HG03460 (cell line): ENCODE measurements at regions not wholly inside any gene's neighbourhood (a gene's known extent, or its start where the extent isn't known, plus 50 kb on each side); places are given as distances from the start of the nearest gene placed in this dataset.

Source experiments
- ATAC-seq: cut with Tn5 transposase; IDR thresholded peaks from one replicate; pipeline ENCODE4 v1.9.1; 2021; ENCODE audit not compliant: unreplicated experiment

DNA sequence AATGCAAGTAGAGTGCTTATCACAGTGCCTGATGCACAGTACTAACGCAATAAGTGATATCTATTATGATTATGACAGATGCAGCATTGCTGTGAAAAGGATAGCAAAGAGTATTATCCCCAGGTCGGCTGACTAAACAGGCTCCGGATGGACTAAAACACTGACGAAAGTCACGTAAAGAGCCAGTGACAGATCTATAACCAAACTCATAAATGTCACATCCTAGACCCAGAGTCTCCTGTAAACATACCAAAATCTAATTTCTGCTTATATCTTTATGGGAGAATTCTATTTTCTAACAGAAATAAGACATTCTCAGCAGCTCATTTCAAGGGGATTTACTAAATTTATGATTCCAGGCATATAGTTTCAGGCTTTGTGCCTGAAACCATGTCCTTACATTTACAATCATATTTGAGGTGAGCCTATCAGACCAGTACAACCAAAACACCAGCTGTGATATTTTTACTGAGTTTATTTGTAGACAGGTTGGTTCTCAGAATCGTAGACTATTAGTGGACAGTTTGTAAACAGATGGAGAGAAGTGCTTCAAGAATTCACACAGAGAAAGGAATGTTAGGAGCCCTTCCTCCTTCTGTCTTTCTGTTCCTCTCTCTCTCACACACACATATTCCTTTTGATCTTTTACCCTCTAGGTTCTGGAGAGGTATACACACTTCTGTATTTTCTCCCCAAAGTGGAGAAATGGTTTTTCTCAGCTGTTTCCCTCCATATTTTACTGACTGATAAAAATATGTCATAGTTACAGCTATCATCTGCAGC, 52.4 kb upstream of the WDR26 start:
- no peak for ATAC-seq

DNA sequence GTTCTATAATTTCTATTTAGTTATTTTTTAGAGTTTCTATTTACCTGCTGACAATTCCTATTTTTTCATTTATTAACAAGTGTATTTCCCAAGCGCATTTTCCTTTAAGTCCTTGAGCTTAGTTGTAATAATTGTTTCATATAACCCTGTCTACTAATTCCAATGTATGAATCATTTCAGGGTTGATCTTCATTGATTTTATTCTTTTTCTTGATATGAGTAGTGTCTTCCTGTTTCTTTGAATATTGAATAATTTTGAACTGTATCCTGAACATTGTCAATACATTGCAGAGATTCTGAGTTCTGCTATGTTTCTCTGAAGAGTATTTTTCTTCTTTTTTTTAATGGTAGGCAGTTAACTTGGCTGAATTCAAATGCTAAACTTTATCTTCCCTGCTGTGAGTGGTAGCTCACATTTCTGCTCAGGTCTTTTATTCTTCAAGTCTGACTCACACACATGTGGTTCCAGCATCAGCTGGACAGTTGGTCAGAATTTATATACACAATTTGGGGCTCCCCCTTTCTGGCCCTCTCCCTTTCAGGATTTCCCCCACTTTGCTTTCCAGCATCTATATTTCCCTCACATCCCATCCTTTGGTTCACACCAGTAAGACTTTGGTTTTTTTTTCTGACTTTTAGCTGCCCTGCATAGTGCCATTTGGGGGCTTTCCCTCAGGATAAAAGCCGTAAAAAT, 54.4 kb upstream of the WDR26 start:
- ATAC-seq: peak; percentile 61

DNA sequence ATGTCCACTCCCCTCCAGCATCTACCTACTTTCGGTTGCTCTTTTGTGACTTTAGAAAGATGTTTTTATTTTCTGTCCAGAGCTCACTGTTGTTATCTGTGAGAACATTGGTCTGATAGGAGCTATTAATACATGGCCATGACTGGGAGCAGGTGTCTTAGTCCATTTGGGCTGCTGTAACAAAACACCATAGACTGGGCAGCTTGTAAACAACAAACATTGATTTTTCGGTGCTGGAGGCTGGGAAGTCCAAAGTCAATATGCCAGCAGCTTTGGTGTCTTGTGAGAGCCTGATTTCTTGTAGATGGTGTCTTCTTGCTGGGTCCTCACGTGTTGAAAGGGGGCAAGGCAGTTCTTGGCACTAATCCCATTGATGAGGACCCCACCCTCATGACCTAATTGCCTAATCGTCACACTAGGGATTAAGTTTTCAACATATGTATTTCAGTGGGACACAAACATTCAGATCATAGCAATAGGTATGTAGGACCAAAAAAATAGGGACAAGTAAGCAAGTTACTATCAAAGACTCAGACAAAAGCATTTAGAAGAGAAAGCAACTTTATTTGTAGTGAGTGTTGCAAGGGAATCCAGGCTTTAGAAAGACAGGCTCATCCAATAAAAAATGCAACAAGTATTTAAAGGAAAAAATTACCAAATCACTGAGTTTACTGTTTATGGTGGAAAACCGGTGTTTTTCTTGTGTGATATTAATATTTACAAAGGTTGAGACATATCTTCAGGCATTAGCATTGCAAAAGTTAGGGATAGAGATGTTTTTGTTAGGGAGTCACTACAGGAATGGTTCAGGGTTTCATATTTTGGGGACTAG, 55.2 kb upstream of the WDR26 start:
- peak; percentile 21 for ATAC-seq

DNA sequence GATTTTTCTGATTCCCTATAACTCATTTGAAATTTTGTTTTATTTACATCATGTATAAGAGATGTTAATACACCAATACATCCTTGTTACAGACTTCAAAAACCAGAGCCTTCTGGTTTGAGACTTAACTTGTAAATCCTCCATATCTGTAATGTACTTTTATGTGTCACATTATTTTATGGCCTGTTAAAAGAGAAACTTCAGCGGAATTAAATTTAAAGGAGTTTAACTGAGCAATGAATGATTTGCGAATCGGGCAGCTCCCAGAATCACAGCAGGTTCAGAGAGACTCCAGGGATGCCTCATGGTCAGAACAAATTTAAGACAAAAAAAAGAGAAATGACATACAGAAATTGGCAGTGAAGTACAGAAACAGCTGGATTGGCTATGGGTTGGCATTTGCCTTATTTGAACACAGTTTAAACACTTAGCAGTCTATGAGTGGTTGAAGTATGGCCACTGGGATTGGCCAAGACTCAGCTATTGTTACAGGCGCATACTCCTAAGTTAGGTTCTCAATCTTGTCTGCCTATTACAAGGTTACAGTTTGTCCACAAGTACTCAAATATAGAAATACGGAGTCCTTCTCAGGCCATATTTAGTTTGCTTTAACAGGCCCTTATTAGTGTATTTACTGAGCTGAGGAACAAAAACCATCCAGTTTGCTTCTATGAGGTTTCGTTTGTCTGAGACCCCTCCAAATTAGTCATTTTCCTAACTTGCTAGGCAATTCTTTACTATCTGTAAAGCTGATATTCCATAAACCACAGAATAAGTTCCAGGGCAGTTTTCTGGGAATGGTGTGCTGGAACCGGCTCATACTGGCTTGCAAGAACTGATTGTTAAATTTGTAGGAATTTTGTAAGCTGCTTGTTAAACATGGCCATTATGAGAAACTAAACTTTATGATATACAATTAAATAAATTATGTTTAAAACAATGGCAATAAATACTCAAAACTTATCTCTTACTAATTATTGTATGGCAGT, 56.2 kb upstream of the WDR26 start:
- no peak for ATAC-seq

DNA sequence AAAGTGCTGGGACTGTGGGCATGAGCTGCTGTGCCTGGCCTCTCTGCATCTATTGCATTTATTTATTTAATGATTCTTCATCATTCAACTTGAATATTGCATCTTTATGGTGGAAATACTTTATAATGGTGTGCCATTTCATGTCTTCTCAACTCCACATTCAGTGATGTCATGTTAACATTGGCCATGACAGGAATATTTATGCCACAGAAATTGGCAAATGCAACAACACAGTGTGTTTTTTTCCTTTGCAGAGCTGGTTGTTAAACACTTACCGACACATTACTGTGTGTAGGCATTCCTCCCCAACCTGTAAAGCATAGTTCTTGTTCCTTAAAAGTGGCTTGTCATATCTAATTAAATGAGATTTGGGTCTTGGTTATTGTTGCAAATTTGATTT, 57.4 kb upstream of the WDR26 start:
- ATAC-seq: no peak

DNA sequence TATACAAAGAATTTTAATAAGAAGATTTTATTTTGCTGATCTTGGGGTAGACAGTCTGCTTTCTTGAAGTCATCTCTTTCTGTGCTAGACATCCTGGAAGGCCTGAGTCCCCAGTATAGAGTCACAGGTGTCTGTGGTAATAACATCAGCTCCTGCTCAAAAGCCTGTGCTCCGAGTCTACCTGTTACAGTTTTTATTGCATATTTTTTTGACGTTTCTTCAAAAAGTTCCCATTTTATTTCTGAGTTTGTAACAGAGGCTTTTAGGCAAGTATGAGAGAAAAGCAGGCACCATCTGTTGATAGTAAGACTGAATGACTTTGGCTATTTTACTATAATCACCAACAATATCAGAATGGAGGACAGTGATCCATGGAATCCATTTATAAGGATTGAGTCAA, 58.0 kb upstream of the WDR26 start:
- no peak for ATAC-seq

DNA sequence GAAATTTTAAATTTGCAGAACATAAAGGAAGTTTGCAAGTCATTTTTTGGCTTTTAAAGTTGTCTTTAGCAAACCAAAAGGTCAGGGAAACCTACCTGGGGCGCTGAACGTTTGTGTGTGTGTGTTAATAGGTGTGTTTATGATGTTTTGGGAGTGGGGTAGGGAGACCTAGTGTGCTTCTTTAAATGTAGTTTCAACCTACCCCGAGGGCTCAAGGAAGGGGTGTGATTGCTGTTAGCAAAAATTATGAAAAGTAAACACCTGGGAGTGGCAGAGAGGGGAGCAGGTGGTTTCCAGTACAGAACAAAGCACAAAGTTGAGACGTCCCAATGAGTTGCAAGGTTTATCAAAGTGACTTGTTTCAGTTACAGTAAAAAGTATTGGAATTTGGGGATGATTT, 58.7 kb upstream of the WDR26 start:
- ATAC-seq: no peak

DNA sequence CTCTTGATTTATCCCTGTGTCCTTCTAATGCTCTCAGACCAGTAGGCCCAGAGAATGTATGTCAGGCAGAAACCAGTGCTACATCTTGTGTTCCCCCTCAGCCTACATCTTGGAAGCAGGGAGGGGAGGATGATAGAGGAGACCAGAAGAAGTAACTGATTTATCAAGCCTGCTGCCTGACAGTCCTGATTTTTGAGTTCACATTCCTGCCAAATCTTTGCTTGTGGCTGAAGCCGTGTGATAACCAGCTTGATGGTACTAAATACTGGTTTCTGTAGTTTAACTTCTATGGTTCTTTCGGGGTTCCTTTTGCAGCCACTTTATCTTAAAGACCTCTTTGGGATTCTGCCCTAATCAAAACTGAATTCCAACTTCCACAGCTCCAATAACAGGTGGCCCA, 59.7 kb upstream of the WDR26 start:
- ATAC-seq: no peak

DNA sequence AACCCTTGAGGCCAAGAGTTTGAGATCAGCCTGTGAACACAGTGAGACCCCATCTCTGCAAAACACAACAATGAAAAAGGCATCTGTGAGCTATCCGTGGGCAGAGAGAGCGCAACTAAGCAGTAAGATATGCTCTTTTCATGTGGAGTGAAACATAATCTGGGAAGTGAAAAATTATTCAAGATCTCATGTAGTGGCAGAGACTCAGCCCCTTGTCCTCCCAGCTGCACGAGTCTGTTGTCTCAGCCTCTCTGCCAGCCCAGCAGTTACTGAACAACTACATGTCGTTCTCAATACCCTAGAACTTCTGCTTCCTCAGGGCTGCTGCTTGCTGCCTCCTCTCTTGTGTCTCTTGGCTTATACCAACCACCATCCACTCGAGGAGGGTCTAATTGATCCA, 61.3 kb upstream of the WDR26 start:
- ATAC-seq: no peak

DNA sequence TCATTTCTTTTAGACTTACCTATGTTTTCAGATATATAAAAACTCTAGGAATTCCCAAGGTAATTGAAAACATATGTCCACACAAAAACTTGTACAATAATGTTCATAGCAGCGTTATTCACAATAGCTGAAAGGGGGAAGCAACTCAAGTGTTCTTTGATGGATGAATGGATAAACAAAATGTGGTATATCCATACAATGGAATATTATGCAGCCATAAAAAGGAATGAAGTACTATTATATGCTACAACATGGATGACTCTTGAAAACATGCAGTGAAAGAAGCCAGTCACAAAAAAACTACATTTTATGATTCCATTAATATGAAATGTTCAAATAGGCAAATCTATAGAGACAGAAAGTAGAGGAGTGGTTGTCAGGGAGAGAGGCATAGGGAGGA, 62.2 kb upstream of the WDR26 start:
- ATAC-seq: no peak

DNA sequence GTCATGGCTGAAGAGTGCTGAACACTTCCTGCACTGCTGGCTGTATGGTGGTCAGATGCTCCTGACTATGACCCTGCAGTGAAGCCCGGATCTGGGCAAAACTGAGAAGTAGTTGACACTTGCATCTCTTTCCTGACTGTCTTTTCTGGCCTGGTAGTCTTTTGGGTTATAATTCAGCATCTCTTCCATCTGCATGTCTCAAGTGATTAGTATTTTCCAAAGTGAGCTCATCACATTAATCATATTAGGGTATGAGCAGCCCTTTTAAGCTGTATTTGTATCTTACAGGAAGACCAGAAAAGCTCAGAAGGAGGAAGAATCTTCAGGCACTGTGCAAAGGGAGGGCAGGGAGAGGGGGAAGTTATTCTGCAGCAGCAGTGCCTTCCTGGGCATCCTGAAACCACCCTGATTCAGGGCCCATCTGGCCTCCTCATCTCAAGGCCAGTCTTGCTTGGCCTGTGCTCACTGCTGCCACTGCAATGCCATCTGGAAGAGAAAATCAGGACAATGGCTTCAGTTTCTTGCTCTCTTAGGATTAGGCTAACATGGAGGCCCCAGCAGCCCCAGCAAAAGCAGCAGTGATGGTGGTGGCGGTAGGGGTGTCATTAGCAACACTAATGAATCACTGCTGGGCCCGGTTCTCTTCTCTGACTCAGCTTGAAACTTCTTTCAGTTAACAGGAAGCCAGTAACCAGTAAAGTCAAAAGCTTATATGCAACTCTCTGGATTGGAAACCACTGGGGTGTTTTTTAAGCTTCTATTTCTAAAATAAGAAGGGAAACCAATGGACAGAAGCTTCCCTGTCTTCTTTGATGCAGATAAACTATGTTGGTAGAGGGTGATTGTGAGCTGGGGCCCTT, 63.3 kb upstream of the WDR26 start:
- ATAC-seq: peak; percentile 95

DNA sequence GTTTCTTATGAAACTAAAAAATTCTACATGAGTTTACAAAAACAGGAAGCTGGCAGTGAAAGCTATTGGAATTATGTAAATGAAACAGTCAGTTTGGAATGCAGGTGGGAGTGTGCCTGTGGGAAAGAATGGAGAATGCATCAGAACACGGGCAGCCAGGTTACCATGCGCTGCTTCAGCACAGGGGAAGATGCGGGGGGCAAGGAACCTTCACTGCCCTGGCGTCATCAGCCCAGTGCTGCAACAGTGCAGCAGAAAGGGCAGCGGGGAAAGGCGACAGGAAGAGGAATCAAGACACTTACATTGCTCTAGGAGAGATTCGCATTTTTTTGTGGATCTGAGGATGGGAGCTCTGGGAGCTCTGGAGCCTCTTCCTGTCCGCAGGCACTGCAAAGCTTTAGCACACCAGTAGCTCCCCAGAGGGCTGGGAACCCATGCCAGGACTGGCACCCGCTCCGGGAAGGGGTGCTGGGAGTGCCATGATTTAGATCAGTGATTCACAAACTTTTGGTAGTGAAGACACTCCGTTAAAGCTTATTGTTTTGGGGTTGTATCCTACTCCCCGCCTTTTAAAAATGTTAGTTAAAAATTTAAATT, 64.1 kb upstream of the WDR26 start:
- no peak for ATAC-seq

DNA sequence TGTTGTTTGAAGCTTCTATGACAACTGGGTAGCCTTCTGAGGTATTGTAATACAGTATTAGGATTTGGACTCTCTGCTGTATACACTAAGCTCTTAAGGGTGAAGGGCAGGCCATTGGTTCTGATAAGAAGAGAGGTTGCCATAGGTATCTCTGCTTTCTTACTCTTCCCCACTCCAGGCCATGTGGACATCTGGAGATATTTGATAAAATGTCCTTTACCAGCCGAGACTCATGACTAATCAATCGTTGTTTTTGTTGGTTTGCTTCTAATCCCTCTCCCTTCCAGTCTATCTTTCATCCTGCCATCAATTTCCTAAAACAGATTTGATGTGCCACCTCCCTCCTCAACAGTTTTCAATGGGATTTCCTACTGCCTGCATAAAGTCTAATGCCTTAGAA, 64.6 kb upstream of the WDR26 start:
- ATAC-seq: no peak

DNA sequence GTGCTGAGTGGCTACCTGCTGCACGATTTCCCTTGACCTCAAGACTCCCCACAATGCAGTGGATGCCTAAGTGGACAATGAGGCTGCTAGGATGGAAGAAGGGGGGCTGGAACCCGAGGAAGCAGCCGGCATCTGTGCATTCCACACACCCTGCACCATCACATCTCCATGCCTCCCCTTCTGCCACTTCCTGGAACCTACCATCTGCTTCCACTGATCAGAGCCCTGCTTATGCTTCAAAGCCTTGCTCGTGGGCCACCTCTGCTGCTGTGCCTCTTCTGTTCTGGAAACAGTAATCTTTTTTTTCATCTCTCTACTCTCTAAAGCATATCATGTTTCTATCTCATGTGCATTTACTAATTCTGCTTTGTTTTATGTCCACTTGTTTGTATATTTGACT, 66.2 kb upstream of the WDR26 start:
- ATAC-seq: no peak

DNA sequence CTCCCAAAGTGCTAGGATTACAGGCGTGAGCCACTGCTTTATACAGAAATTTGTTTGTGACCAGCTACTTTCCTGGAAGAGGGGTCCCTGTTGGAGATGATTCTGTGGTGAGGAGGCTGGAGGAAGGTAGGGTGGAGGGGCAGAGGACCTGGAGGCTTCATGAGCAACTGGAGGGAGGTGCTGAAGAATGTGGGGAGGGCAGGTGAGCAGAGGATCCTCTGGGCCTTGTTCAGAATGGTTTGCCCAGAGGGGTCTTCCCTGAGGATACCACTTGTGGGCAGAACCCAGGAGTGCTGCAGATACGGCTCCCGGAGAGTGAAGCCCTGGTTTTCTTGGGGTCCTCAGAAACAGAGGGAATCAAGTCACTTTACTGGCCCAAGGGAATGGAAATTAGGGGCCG, 67.2 kb upstream of the WDR26 start:
- ATAC-seq: no peak

DNA sequence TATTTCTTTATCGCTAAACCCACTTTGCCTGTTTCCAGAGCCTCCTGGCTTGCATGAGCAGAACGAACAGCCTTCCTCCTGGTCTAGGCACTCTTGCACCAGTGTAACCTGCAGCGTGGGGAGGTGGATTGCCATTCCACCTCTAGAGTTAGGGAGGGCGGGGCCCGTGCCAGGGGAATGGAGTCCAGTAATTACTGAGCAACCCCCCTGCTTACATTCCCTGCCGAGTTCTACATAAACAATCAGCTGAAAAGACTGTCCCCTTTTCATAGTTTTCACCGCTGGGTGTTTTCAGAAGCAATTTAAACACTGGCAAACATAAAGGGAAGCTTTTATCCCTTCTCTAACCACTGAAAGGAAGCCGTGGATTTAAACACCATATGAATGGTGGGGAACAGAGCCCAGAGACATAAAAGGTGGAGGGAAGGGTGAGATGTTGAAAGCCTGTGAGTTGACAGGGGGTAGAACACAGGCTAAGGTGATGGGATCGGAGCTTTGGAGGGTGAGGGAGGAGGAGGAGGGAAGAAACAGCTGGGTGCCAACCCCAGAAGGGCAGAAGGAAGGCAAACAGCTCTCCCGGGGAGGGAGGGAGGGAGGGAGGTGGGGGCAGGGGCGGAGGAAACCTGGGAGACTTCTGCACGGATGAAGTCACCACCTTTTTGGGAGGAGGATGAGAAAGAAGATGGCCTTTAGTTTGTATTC, 68.0 kb upstream of the WDR26 start:
- ATAC-seq: no peak

DNA sequence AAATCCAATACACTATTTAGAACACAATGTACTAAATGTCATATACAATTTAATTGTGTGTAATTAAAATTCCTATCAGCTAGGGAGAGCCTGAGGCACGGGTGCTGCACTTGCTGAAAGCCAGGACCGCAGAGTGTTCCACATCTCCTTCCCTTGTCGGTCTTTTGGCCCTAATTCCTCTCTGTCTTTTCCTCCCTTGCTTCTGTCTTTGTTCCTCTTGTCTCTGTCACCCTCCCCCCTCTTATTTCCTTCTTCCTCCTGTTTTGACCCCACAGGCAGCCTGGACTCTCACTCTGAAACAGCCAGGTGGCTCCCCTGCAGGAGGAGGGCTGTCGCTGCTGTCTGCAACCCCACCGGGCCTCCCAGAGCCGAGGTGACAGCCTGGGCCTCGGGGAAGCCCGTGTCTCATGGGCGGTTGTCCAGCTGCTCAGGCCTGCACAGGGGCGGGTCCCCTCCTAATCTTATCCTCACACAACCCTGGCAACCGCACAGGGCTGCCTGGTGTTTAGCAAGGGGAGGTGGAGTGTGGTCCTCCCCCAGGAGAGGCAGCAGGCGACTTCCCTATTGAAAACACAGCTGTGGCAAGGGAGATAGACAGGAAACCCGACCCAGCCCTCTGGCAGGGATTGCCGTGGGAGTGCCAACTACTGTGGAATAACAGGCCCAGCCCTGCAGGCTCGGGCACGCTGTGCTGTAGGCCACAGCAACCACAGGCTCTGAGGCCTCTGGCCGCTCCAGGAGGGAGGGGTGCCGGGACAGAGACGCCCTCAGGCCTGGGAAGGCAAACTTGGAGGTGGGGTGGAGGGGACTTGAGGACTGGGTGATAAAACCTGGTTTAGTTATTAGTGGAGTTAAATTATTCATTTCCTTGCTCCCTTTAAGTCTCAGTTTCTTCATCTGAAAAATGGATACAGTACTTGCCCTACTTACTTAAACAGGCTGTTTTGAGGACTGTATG, 68.8 kb upstream of the WDR26 start:
- ATAC-seq: peak; percentile 93
